ENCODE measurements at regions not wholly inside any gene's neighbourhood (a gene's known extent, or its start where the extent isn't known, plus 50 kb on each side); places are given as distances from the start of the nearest gene placed in this dataset.
A peak's percentile ranks its signal among the peaks of the same experiment; 100 is the strongest.

GRCh38 chr17:69878661-69879060, 196.4 kb upstream of the KCNJ16 start:
- Histone ChIP-seq H3K9ac (no peak overlapping the region), H3K36me3 (ENCODE audit: low read depth) (no peaks in the 10 kb centered on the region), H3K27me3 (replicated peaks; ENCODE audit: insufficient read depth) (no peaks in the 10 kb centered on the region), H3K9me3 (ENCODE audit: low read depth) (no peaks in the 10 kb centered on the region), H2AFZ (no peak overlapping the region), H3K27ac (no peak overlapping the region), H3K9me2 (ENCODE audit: insufficient read depth) (no peaks in the 10 kb centered on the region), H4K20me1 (ENCODE audit: insufficient read depth) (no peaks in the 10 kb centered on the region), H3F3A (ENCODE audit: insufficient read depth) (peaks cover 30% of the 10 kb centered on the region), H3K4me1 (ENCODE audit: insufficient read depth) (peaks cover 26% of the 10 kb centered on the region), H3K4me3 (no peak overlapping the region), H3K79me2 (ENCODE audit: insufficient read depth) (no peaks in the 10 kb centered on the region), H3K4me2 (ENCODE audit: unreplicated experiment) (peak overlapping the region; percentile 0)
- in situ Hi-C loops (cut with MboI), result no loop called here
- 95 to 96% methylated on average over 2 of the region's 2 CpGs for WGBS, 2 experiments (ENCODE audit: low coverage in 1 of 2, low lambda C conversion rate in 2 of 2, missing lambda C conversion rate in 2 of 2)
- TF ChIP-seq EZH2phosphoT487 (IDR thresholded peaks at IDR 0.05; ENCODE audit: insufficient read depth, low read depth) (no peak), EZH2 (IDR thresholded peaks at IDR 0.05; ENCODE audit: insufficient read depth, poor library complexity, severe bottlenecking) (no peak)
- DNase-seq, result peak; percentile 53

- in situ Hi-C loops (cut with MboI), result no loop called here
- WGBS, 2 experiments (ENCODE audit: low coverage in 1 of 2, low lambda C conversion rate in 2 of 2, missing lambda C conversion rate in 2 of 2), result 93 to 96% methylated on average over 1 of the region's 1 CpG
Measured at GRCh38 chr17:69879576-69879975, 195.4 kb upstream of the KCNJ16 start.

GRCh38 chr17:69880591-69881112, 194.4 kb upstream of the KCNJ16 start:
- in situ Hi-C loops (cut with MboI), result no loop called here
- 92 to 100% methylated on average over 4 of the region's 4 CpGs for WGBS, 2 experiments (ENCODE audit: low coverage in 1 of 2, low lambda C conversion rate in 2 of 2, missing lambda C conversion rate in 2 of 2)
- H3F3A ChIP-seq (ENCODE audit: insufficient read depth), result peaks cover 12% of the 10 kb centered on the region; the same call in 1 of the 2 replicates
- H3K9me2 ChIP-seq (ENCODE audit: insufficient read depth), result no peaks in the 10 kb centered on the region
- H3K4me1 ChIP-seq (ENCODE audit: insufficient read depth), result peaks cover 9% of the 10 kb centered on the region; the same call in 1 of the 2 replicates
- no peak for DNase-seq
- no peak overlapping the region for H2AFZ ChIP-seq
- no peaks in the 10 kb centered on the region for H3K9me3 ChIP-seq (ENCODE audit: low read depth)
- TF ChIP-seq EZH2 (IDR thresholded peaks at IDR 0.05; ENCODE audit: insufficient read depth, poor library complexity, severe bottlenecking) (no peak), EZH2phosphoT487 (IDR thresholded peaks at IDR 0.05; ENCODE audit: insufficient read depth, low read depth) (no peak)
- H3K9ac ChIP-seq, result no peak overlapping the region
- H3K27ac ChIP-seq, result no peak overlapping the region
- no peaks in the 10 kb centered on the region for H3K36me3 ChIP-seq (ENCODE audit: low read depth)
- no peak overlapping the region for H3K4me2 ChIP-seq (ENCODE audit: unreplicated experiment)
- no peaks in the 10 kb centered on the region for H3K79me2 ChIP-seq (ENCODE audit: insufficient read depth)
- no peaks in the 10 kb centered on the region for H3K27me3 ChIP-seq (replicated peaks; ENCODE audit: insufficient read depth)
- no peaks in the 10 kb centered on the region for H4K20me1 ChIP-seq (ENCODE audit: insufficient read depth)
- no peak overlapping the region for H3K4me3 ChIP-seq

More at GRCh38 chr17:69879576-69879975, 195.4 kb upstream of the KCNJ16 start:
- peaks cover 20% of the 10 kb centered on the region for H3F3A ChIP-seq (ENCODE audit: insufficient read depth)
- no peaks in the 10 kb centered on the region for H3K27me3 ChIP-seq (replicated peaks; ENCODE audit: insufficient read depth)
- H3K9me2 ChIP-seq (ENCODE audit: insufficient read depth), result no peaks in the 10 kb centered on the region
- no peak overlapping the region for H3K4me2 ChIP-seq (ENCODE audit: unreplicated experiment)
- H3K36me3 ChIP-seq (ENCODE audit: low read depth), result no peaks in the 10 kb centered on the region
- no peak overlapping the region for H3K9ac ChIP-seq
- no peaks in the 10 kb centered on the region for H3K79me2 ChIP-seq (ENCODE audit: insufficient read depth)
- no peak for DNase-seq
- peaks cover 17% of the 10 kb centered on the region for H3K4me1 ChIP-seq (ENCODE audit: insufficient read depth)
- H3K9me3 ChIP-seq (ENCODE audit: low read depth), result no peaks in the 10 kb centered on the region
- H3K4me3 ChIP-seq, result no peak overlapping the region
- no peak for TF ChIP-seq EZH2phosphoT487 (IDR thresholded peaks at IDR 0.05; ENCODE audit: insufficient read depth, low read depth)
- no peak for TF ChIP-seq EZH2 (IDR thresholded peaks at IDR 0.05; ENCODE audit: insufficient read depth, poor library complexity, severe bottlenecking)
- H2AFZ ChIP-seq, result no peak overlapping the region
- H3K27ac ChIP-seq, result no peak overlapping the region
- H4K20me1 ChIP-seq (ENCODE audit: insufficient read depth), result no peaks in the 10 kb centered on the region

- H3K27me3 ChIP-seq (replicated peaks; ENCODE audit: insufficient read depth), result no peaks in the 10 kb centered on the region
- no peaks in the 10 kb centered on the region for H3K79me2 ChIP-seq (ENCODE audit: insufficient read depth)
- peaks cover 9% of the 10 kb centered on the region; the same call in 1 of the 2 replicates for H3K4me1 ChIP-seq (ENCODE audit: insufficient read depth)
- DNase-seq, result no peak
- no peak overlapping the region for H3K27ac ChIP-seq
- no peaks in the 10 kb centered on the region for H3K9me2 ChIP-seq (ENCODE audit: insufficient read depth)
- in situ Hi-C loops (cut with MboI), result no loop called here
- TF ChIP-seq EZH2phosphoT487 (IDR thresholded peaks at IDR 0.05; ENCODE audit: insufficient read depth, low read depth), result no peak
- TF ChIP-seq EZH2 (IDR thresholded peaks at IDR 0.05; ENCODE audit: insufficient read depth, poor library complexity, severe bottlenecking), result no peak
- no peaks in the 10 kb centered on the region for H3K9me3 ChIP-seq (ENCODE audit: low read depth)
- no peak overlapping the region for H3K4me2 ChIP-seq (ENCODE audit: unreplicated experiment)
- 93 to 94% methylated on average over 2 of the region's 2 CpGs for WGBS, 2 experiments (ENCODE audit: low coverage in 1 of 2, low lambda C conversion rate in 2 of 2, missing lambda C conversion rate in 2 of 2)
- H3K4me3 ChIP-seq, result no peak overlapping the region
- H3K36me3 ChIP-seq (ENCODE audit: low read depth), result no peaks in the 10 kb centered on the region
- H3F3A ChIP-seq (ENCODE audit: insufficient read depth), result peaks cover 12% of the 10 kb centered on the region; the same call in 1 of the 2 replicates
- H3K9ac ChIP-seq, result no peak overlapping the region
- no peaks in the 10 kb centered on the region for H4K20me1 ChIP-seq (ENCODE audit: insufficient read depth)
- H2AFZ ChIP-seq, result no peak overlapping the region
Measured at GRCh38 chr17:69882281-69882680, 192.7 kb upstream of the KCNJ16 start.

Data from GM23248 (cell line).